ENCODE measurements at regions not wholly inside any gene's neighbourhood (a gene's known extent, or its start where the extent isn't known, plus 50 kb on each side); places are given as distances from the start of the nearest gene placed in this dataset.

DNA sequence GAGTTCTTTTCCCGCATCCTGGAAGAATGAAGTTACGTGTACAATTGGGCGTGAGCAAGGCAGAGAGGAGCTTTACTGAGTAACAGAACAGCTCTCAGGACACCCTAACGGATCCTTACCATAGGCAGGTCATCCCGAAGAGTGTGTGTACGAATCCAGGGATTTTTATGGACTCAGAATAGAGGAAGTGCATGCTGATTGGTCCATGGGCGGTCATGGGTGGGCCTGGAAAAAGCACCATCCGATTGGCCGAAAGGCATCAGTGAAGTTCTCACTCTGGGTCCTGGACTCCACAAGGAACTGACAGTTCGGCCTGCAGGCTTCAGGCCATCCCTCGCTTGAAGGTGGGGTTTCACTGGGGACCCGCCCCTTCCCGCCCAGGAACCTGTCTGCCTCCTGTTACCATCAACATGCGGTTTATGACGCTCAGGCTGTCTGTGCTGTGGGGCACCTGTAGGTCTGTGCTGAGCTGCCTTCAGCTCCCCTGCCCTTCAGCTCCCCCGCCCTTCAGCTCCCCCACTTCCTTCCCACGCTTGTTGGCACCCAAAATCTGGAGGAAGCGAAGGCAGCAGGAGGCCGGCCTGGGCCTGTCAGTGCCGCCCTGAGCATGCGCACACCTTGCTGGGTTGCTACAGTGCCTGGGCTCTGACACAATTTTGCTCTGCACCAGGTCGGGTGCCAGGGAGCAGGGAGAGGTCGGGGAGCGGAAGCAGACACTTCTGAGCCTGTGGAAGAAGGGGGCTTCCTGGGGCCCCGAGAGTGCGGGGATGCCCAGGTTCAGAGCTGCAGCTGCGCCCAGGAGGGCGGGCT is 57.9 kb upstream of the MANEA start:
- no peaks in the 10 kb centered on the region for H3K36me3 ChIP-seq (ENCODE audit: control insufficient read depth in 2 of 3, insufficient read depth in 3 of 3, low read length in 3 of 3)
- no peak overlapping the region for H3K27ac Mint-ChIP-seq

DNA sequence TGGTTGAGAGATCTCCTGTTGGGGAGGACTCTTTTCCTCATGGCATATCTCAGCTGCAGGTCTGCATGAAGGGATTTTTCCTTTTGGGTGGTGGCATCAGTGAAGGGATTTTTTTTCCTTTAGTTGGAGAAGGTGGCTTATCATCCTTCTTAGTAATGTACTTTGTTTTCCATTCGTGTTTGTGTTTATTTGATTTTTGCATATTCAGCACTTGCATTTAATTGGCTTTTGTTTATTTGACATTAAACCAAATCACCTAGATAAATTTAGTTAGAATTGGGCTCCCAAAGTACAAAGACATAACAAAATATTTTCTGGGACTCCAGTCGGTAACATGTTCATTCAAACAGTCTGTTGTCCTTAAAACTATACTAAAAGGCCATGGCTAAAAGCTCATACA is 56.2 kb upstream of the MANEA start:
- no peaks in the 10 kb centered on the region for H3K4me1 Mint-ChIP-seq
- CTCF ChIA-PET: no interaction called here
- no peaks in the 10 kb centered on the region for H3K4me1 ChIP-seq (ENCODE audit: control insufficient read depth in 2 of 2, insufficient read depth in 2 of 2, low read length in 2 of 2)
- intact Hi-C loops (cut with micrococcal nuclease): no loop called here
- H3K4me3 Mint-ChIP-seq: no peak overlapping the region
- H3K27me3 Mint-ChIP-seq: peaks cover 0 to 7% (median 0%) of the 10 kb centered on the region in 5 donors
- H3K36me3 Mint-ChIP-seq: no peaks in the 10 kb centered on the region
- peaks cover 0 to 3% (median 0%) of the 10 kb centered on the region in 11 donors for H3K9me3 Mint-ChIP-seq
- no peak overlapping the region for H3K4me3 ChIP-seq (ENCODE audit: low read length)
- H3K27ac ChIP-seq (ENCODE audit: low read depth, low read length): no peak overlapping the region
- H3K36me3 ChIP-seq (ENCODE audit: control insufficient read depth in 2 of 3, insufficient read depth in 3 of 3, low read length in 3 of 3): no peaks in the 10 kb centered on the region
- ATAC-seq (no peak), DNase-seq (no peak)
- H3K9me3 ChIP-seq (ENCODE audit: control insufficient read depth in 2 of 3, low read length in 3 of 3): no peaks in the 10 kb centered on the region
- H3K27ac Mint-ChIP-seq: no peak overlapping the region
- H3K27me3 ChIP-seq (ENCODE audit: control insufficient read depth in 2 of 2, insufficient read depth in 2 of 2, low read length in 2 of 2): no peaks in the 10 kb centered on the region
- POLR2A ChIA-PET: no interaction called here

More for the DNA sequence above, 57.9 kb upstream of the MANEA start:
- no peak overlapping the region for H3K27ac ChIP-seq (ENCODE audit: low read depth, low read length)
- no peaks in the 10 kb centered on the region for H3K4me1 Mint-ChIP-seq
- H3K4me3 Mint-ChIP-seq: no peak overlapping the region
- no peaks in the 10 kb centered on the region for H3K27me3 ChIP-seq (ENCODE audit: control insufficient read depth in 2 of 2, insufficient read depth in 2 of 2, low read length in 2 of 2)
- intact Hi-C loops (cut with micrococcal nuclease): no loop called here
- ATAC-seq (no peak), DNase-seq (no peak)
- CTCF ChIA-PET: no interaction called here
- no peaks in the 10 kb centered on the region for H3K4me1 ChIP-seq (ENCODE audit: control insufficient read depth in 2 of 2, insufficient read depth in 2 of 2, low read length in 2 of 2)
- no peaks in the 10 kb centered on the region for H3K36me3 Mint-ChIP-seq
- no peak overlapping the region for H3K4me3 ChIP-seq (ENCODE audit: low read length)
- H3K9me3 Mint-ChIP-seq: peaks cover 0 to 3% (median 0%) of the 10 kb centered on the region in 11 donors
- peaks cover 0 to 4% (median 0%) of the 10 kb centered on the region in 5 donors for H3K27me3 Mint-ChIP-seq
- POLR2A ChIA-PET: no interaction called here
- no peaks in the 10 kb centered on the region for H3K9me3 ChIP-seq (ENCODE audit: control insufficient read depth in 2 of 3, low read length in 3 of 3)

All from naive thymus-derived CD4-positive, alpha-beta T cell (primary cell).